NCI-H446 (cell line): ENCODE measurements at regions not wholly inside any gene's neighbourhood (a gene's known extent, or its start where the extent isn't known, plus 50 kb on each side); places are given as distances from the start of the nearest gene placed in this dataset.

Experiments used
- DNase-seq, 2 experiments: peaks; one replicate each; lab custom pipeline; 2025; lab: John Stamatoyannopoulos, UW

GRCh38 chr13:31962731-31963370 lies 68.7 kb upstream of the FRY start:
- no peak for DNase-seq

GRCh38 chr13:31963631-31964030 lies 67.9 kb upstream of the FRY start:
- DNase-seq, result no peak

GRCh38 chr13:31964168-31964567 lies 67.4 kb upstream of the FRY start:
- DNase-seq, result no peak

- no peak for DNase-seq
Observed at GRCh38 chr13:31965361-31966066, 66.1 kb upstream of the FRY start.

- DNase-seq, result no peak
Observed at GRCh38 chr13:31967155-31967554, 64.4 kb upstream of the FRY start.

GRCh38 chr13:31968473-31968872 lies 63.1 kb upstream of the FRY start:
- no peak for DNase-seq

- DNase-seq, result no peak
Observed at GRCh38 chr13:31970231-31970930, 61.2 kb upstream of the FRY start.

- DNase-seq, result no peak
Observed at GRCh38 chr13:31972453-31972852, 59.1 kb upstream of the FRY start.

- no peak for DNase-seq
Observed at GRCh38 chr13:31978021-31978420, 53.6 kb upstream of the FRY start.

- DNase-seq, result no peak
Observed at GRCh38 chr13:31980830-31981229, 50.7 kb upstream of the FRY start.
